OCI-LY7 (cell line): ENCODE measurements at regions not wholly inside any gene's neighbourhood (a gene's known extent, or its start where the extent isn't known, plus 50 kb on each side); places are given as distances from the start of the nearest gene placed in this dataset.

Experiments used
- EZH2phosphoT487 ChIP-seq: fragments of 200-600 bp; sonication (generic); IDR thresholded peaks from 2 replicates; pipeline ENCODE4 v1.6.1; 2018; ENCODE audit warnings: low read depth, borderline replicate concordance, mild to moderate bottlenecking, mixed run types, antibody characterized with exemption, low read length, moderate library complexity, mixed read lengths
- TF ChIP-seq, protein P1 (sequence below): fragments of 200-600 bp; sonication (generic); conservative IDR thresholded peaks from 2 replicates; pipeline ENCODE4 v1.5.1; 2014; ENCODE audit warnings: mild to moderate bottlenecking, antibody characterized with exemption, low read length, moderate library complexity, mixed read lengths

- no peak for TF ChIP-seq EZH2phosphoT487
- TF ChIP-seq, protein P1, sequence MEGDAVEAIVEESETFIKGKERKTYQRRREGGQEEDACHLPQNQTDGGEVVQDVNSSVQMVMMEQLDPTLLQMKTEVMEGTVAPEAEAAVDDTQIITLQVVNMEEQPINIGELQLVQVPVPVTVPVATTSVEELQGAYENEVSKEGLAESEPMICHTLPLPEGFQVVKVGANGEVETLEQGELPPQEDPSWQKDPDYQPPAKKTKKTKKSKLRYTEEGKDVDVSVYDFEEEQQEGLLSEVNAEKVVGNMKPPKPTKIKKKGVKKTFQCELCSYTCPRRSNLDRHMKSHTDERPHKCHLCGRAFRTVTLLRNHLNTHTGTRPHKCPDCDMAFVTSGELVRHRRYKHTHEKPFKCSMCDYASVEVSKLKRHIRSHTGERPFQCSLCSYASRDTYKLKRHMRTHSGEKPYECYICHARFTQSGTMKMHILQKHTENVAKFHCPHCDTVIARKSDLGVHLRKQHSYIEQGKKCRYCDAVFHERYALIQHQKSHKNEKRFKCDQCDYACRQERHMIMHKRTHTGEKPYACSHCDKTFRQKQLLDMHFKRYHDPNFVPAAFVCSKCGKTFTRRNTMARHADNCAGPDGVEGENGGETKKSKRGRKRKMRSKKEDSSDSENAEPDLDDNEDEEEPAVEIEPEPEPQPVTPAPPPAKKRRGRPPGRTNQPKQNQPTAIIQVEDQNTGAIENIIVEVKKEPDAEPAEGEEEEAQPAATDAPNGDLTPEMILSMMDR, result no peak
Observed at GRCh38 chr6:113381959-113382358, 475.2 kb upstream of the MARCKS start.
